ENCODE measurements at regions not wholly inside any gene's neighbourhood (a gene's known extent, or its start where the extent isn't known, plus 50 kb on each side); places are given as distances from the start of the nearest gene placed in this dataset.

DNA sequence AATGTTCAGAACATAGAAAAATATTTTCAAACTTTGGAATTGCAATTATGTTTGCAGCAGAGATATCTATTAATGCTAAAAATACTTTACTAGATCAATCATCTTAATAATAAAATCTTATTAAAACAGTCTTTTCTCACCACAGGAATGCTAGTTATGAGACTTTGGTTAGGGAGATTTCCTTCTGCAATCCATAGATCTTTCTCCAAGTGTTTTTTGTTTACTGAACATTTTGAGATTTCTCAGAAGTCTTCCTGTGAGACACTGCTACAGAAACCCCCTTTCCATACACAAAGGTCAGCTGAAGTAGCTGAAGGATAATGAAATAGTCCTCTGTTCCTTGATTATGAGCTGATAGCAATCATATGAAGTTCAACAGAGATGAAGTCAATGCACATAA, 59.4 kb upstream of the RAPH1 start:
- no peaks in the 10 kb centered on the region; the same call in 2 of the 3 replicates for H3K9me3 ChIP-seq (replicated peaks; ENCODE audit: control insufficient read depth, insufficient read depth, low read length)
- no peaks in the 10 kb centered on the region for H3K36me3 ChIP-seq (ENCODE audit: control insufficient read depth in 2 of 2, insufficient read depth in 2 of 2, low read length in 1 of 2)
- H3K4me2 ChIP-seq (ENCODE audit: control insufficient read depth, insufficient read depth), result no peak overlapping the region
- H3K4me3 ChIP-seq, result no peak overlapping the region
- SMC1A ChIA-PET (ENCODE audit: uncharacterized antibody, unreplicated experiment), result no interaction called here
- in situ Hi-C loops (cut with MboI) (no loop called here), intact Hi-C loops (cut with micrococcal nuclease; ENCODE audit: unreplicated experiment) (no loop called here)
- ATAC-seq (no peak), DNase-seq (ENCODE audit: low read depth, low spot score) (no peak), FAIRE-seq (no peak)
- H2AFZ ChIP-seq (ENCODE audit: control insufficient read depth, low read depth, low read length), result no peak overlapping the region
- no peak for TF ChIP-seq MTA3 (IDR thresholded peaks at IDR 0.05; ENCODE audit: borderline replicate concordance, low read length)
- TF ChIP-seq SMC3 (IDR thresholded peaks at IDR 0.05; ENCODE audit: borderline replicate concordance, low read length), result no peak
- TF ChIP-seq SUZ12 (IDR thresholded peaks at IDR 0.05; ENCODE audit: unreplicated experiment), result no peak
- TF ChIP-seq SMAD1 (IDR thresholded peaks at IDR 0.05; ENCODE audit: low read depth, partially characterized antibody), result no peak
- TF ChIP-seq ASH2L (IDR thresholded peaks at IDR 0.05; ENCODE audit: borderline replicate concordance, low read depth), result no peak
- no peak for TF ChIP-seq HDAC6 (IDR thresholded peaks at IDR 0.05; ENCODE audit: unreplicated experiment)
- no peak for TF ChIP-seq ZSCAN29 (IDR thresholded peaks at IDR 0.05)
- TF ChIP-seq POLR2AphosphoS5 (IDR thresholded peaks at IDR 0.05; ENCODE audit: low read length), result no peak
- TF ChIP-seq NFYA (IDR thresholded peaks at IDR 0.05; ENCODE audit: borderline replicate concordance, low read depth, low read length), result no peak
- TF ChIP-seq, protein P1, sequence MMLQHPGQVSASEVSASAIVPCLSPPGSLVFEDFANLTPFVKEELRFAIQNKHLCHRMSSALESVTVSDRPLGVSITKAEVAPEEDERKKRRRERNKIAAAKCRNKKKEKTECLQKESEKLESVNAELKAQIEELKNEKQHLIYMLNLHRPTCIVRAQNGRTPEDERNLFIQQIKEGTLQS (IDR thresholded peaks at IDR 0.05; ENCODE audit: borderline replicate concordance, extremely low read depth, low read depth, low read length), result no peak
- no peak for TF ChIP-seq HDAC2 (IDR thresholded peaks at IDR 0.05)
- TF ChIP-seq, protein P2, sequence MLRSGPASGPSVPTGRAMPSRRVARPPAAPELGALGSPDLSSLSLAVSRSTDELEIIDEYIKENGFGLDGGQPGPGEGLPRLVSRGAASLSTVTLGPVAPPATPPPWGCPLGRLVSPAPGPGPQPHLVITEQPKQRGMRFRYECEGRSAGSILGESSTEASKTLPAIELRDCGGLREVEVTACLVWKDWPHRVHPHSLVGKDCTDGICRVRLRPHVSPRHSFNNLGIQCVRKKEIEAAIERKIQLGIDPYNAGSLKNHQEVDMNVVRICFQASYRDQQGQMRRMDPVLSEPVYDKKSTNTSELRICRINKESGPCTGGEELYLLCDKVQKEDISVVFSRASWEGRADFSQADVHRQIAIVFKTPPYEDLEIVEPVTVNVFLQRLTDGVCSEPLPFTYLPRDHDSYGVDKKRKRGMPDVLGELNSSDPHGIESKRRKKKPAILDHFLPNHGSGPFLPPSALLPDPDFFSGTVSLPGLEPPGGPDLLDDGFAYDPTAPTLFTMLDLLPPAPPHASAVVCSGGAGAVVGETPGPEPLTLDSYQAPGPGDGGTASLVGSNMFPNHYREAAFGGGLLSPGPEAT (IDR thresholded peaks at IDR 0.05; ENCODE audit: low read depth), result no peak
- no peak for TF ChIP-seq MEF2A (IDR thresholded peaks at IDR 0.05; ENCODE audit: insufficient read depth, low read depth, low read length)
- no peak for TF ChIP-seq LARP7 (IDR thresholded peaks at IDR 0.05)
- TF ChIP-seq, protein P3, sequence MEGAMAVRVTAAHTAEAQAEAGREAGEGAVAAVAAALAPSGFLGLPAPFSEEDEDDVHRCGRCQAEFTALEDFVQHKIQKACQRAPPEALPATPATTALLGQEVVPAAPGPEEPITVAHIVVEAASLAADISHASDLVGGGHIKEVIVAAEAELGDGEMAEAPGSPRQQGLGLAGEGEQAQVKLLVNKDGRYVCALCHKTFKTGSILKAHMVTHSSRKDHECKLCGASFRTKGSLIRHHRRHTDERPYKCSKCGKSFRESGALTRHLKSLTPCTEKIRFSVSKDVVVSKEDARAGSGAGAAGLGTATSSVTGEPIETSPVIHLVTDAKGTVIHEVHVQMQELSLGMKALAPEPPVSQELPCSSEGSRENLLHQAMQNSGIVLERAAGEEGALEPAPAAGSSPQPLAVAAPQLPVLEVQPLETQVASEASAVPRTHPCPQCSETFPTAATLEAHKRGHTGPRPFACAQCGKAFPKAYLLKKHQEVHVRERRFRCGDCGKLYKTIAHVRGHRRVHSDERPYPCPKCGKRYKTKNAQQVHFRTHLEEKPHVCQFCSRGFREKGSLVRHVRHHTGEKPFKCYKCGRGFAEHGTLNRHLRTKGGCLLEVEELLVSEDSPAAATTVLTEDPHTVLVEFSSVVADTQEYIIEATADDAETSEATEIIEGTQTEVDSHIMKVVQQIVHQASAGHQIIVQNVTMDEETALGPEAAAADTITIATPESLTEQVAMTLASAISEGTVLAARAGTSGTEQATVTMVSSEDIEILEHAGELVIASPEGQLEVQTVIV (IDR thresholded peaks at IDR 0.05; ENCODE audit: borderline replicate concordance, partially characterized antibody), result no peak
- no peak for TF ChIP-seq FOXK2 (IDR thresholded peaks at IDR 0.05)
- TF ChIP-seq, protein P4, sequence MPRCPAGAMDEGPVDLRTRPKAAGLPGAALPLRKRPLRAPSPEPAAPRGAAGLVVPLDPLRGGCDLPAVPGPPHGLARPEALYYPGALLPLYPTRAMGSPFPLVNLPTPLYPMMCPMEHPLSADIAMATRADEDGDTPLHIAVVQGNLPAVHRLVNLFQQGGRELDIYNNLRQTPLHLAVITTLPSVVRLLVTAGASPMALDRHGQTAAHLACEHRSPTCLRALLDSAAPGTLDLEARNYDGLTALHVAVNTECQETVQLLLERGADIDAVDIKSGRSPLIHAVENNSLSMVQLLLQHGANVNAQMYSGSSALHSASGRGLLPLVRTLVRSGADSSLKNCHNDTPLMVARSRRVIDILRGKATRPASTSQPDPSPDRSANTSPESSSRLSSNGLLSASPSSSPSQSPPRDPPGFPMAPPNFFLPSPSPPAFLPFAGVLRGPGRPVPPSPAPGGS (IDR thresholded peaks at IDR 0.05; ENCODE audit: borderline replicate concordance, insufficient read depth, low read depth, low read length, poor library complexity, severe bottlenecking), result no peak
- no peak for TF ChIP-seq SREBF2 (IDR thresholded peaks at IDR 0.05; ENCODE audit: low read length)
- TF ChIP-seq, protein P5, sequence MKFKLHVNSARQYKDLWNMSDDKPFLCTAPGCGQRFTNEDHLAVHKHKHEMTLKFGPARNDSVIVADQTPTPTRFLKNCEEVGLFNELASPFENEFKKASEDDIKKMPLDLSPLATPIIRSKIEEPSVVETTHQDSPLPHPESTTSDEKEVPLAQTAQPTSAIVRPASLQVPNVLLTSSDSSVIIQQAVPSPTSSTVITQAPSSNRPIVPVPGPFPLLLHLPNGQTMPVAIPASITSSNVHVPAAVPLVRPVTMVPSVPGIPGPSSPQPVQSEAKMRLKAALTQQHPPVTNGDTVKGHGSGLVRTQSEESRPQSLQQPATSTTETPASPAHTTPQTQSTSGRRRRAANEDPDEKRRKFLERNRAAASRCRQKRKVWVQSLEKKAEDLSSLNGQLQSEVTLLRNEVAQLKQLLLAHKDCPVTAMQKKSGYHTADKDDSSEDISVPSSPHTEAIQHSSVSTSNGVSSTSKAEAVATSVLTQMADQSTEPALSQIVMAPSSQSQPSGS (IDR thresholded peaks at IDR 0.05; ENCODE audit: low read length), result no peak
- H3K9ac ChIP-seq (ENCODE audit: control insufficient read depth, insufficient read depth, low read length), result no peak overlapping the region
- H4K20me1 ChIP-seq (ENCODE audit: control insufficient read depth, insufficient read depth), result no peaks in the 10 kb centered on the region; the same call in 1 of the 2 replicates
- peaks cover 17% of the 10 kb centered on the region for H3K4me1 ChIP-seq (ENCODE audit: control insufficient read depth, insufficient read depth, low read length)
- H3K27ac ChIP-seq (ENCODE audit: control insufficient read depth, insufficient read depth), result no peak overlapping the region
- no peaks in the 10 kb centered on the region for H3K79me2 ChIP-seq (ENCODE audit: control insufficient read depth, insufficient read depth, low read length)
- POLR2A ChIA-PET, result no interaction called here
- RAD21 ChIA-PET (ENCODE audit: unreplicated experiment), result no interaction called here
- BruUV-seq (replicated peaks), result no TSS peak
- H3K27me3 ChIP-seq (replicated peaks in 1 of 2; ENCODE audit: control insufficient read depth in 2 of 2, insufficient read depth in 2 of 2, low read length in 1 of 2), result peaks cover 1 to 8% of the 10 kb centered on the region in 2 experiments; a peak in 2 of 4 replicates
- CTCF ChIA-PET, result interaction anchor here (1.2 kb wide), 1 partner anchor 12 kb away, joined by 3 read pairs; no protein-coding TSS in a partner anchor

Data from GM12878 (cell line).